A172 (cell line): ENCODE measurements at regions not wholly inside any gene's neighbourhood (a gene's known extent, or its start where the extent isn't known, plus 50 kb on each side); places are given as distances from the start of the nearest gene placed in this dataset.

Source experiments
- DNase-seq: peaks from one replicate; pipeline ENCODE4 v3.0.0-alpha.2; 2015; ENCODE audit warnings: low spot score

DNA sequence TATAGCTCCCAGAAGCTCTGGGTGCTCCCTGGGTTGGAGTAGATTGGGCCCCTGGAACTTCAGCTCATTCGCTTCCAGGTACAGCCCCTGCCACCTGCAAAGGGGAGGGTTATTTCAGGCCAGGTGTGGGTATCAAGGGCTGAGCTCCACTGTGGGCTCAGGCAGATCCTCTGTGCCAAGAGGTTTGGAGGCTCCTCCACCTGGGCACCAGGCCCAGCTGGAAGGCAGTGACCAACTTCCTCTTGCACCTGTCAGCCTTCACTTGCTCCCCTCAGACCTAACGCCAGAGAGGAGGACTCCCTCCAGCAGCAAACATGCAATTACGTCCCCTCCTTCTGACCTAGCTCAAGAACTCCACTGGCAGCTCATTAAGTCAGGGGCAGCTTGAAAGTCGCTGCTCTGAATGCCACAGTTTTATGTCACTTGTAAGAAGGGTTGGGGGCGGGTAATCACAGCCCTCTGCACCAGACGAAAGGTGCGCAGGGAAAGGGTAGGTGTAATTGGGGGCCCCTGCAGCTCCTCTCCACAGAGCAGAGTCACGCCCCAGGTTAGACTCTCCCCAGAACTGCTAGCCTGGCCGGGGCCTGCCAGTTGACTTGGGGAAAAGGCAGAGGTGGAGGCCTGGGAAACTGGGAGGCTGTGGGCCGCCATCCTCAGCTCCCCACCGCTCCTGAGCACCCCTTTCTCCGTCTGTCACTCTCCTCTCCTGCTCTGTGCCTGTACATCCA, 125.0 kb upstream of the TMPRSS2 start:
- DNase-seq, result no peak

DNA sequence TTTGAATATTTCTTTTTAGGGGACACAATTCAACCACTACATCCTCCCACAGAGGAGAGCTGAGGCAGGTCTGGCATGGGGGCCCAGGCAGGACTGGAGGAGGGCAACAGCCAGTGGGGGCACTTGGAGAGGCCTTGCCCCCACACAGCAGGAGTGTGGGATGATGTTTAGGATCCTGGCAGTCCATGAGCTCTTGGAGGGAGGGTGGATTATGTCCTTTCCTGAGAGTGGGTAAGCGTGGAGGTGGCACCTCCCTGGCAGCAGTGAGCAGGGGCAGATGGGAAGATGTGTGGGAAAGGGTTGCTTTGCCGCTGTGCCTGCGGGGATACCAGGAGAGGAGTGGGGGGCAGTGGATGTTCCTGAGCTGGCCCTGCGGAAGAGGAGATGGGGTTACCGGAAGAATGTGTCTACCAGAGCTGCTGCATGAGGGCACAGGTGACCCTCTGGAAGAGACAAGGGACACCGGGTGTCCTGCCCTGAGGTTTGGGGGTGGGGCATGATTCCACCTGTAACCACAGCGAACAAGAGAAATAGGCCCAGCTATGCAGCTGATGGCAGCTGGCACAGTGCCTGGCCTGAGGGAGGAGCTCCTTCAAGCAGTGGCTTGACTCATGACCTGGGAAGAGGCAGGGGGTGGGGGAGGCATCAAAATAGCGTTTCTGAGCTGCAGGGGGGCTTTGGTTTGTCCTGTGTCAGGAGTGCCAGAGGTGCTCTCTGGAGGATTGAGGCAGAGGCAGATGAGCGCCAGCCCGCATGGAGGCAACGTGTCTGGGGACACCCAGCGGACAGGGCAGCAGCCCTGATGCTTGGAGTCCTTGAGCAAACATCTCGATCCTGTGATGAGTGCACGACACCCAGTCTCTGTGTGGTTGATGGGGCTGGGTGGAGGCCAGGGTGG, 123.9 kb upstream of the TMPRSS2 start:
- DNase-seq, result peak; percentile 88

DNA sequence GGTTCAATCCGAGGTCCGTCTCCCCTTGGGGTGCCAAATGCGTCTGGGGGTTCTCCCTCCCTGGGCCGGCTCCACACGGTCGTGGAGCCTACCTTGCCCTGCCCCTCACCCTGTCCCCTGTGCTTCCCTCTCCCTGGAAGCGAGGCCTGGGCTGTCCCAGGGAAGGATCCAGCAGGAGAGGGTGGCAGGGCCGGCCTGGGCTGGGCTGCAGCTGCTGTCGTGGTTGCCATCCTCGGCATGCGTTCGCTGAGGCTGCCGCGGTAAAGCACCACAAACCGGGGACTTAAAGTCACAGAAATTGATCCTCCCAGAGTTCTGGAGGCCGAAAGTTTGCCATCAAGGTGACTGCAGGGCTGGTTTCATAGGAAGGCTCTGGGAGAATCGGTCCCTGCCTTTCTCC, 123.0 kb upstream of the TMPRSS2 start:
- no peak for DNase-seq

DNA sequence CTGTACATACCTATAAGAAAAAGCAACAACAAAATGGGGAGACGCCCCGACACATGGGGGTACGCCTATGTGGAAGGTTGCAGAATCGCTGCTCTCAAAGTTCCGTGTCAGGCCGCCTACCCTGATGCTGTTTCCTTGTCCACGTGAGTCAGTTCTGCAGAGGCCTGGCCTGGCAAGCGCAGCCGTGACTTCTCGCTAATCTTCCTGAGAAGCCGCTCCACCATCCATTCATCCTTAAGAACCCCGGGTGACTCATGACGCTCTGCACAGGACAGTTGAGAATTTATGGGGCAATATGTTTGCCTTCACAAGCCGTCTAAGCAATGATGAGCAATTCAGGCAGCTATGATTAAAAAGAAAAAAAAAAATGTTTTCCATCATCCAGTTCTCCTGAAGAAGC, 122.3 kb upstream of the TMPRSS2 start:
- peak; percentile 100 for DNase-seq

DNA sequence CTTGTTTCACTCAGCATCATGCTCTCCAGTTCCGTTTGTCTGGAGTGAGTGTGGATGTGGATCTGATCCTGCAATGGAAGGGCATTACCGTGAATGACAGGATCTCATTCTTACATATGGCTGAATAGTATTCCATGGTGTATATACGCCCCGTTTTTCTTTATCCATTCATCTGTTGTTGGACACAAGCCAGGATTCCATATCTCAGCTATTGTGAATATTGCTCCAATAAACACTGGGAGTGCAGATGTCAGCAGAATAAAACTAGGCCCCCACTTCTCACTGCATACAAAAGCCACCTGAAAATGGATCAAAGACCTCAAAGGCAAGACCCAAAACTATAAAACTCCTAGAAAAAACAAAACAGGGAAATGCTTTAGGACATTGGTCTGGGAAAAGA, 120.3 kb upstream of the TMPRSS2 start:
- DNase-seq, result no peak

DNA sequence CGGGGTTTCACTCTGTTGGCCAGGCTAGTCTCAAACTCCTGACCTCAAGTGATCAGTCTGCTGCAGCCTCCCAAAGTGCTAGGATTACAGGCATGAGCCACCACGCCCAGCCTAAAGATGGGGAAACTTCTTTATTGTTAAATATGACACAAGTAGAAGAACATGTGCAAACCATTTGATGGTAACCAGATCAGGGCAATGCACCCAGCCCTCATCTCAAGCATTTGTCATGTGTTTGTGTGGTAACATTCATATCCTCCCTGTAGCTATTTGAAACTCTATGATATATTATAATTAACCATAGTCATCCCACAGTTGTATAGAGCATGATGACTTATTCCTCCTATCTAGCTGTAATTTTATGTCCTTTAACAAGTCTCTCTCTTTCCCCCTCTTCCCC, 119.5 kb upstream of the TMPRSS2 start:
- no peak for DNase-seq

DNA sequence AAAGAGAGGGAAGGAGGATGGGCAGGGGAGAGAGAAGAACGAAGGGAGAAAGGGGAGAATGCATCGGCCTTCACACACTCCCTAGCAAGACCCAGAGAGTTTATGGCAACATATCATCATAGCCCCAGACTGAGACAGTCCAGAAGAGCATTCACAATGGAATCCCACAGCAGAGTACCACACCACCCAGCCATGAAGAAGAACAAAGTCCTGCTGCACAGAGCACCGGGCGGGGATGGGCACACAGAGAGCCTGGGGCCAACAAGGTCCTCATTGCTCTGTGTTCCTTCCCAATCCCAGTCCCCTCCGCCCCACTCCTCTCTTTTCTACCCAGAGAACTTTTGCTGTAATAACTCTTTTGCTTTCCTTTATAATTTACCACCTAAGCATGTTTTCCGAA, 118.1 kb upstream of the TMPRSS2 start:
- DNase-seq, result no peak

DNA sequence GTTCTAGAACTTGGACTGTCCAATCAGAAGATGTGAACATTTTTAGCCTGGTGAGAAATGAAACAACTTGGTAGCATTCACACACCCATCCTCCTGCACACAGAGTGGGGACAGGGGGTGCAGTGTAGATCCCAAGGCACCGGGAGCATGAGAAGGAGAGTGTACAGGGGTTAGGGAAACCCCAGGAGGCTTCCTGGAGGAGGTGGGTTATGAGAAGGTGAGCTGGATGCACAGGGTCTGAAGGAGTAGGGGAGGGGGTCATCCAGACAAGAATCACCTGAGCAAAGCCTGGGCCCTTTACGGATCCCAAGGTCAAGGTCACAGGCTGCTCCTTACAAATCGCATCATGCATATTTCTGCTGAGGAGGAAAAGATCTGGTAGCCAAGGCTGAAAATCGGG, 117.5 kb upstream of the TMPRSS2 start:
- no peak for DNase-seq

DNA sequence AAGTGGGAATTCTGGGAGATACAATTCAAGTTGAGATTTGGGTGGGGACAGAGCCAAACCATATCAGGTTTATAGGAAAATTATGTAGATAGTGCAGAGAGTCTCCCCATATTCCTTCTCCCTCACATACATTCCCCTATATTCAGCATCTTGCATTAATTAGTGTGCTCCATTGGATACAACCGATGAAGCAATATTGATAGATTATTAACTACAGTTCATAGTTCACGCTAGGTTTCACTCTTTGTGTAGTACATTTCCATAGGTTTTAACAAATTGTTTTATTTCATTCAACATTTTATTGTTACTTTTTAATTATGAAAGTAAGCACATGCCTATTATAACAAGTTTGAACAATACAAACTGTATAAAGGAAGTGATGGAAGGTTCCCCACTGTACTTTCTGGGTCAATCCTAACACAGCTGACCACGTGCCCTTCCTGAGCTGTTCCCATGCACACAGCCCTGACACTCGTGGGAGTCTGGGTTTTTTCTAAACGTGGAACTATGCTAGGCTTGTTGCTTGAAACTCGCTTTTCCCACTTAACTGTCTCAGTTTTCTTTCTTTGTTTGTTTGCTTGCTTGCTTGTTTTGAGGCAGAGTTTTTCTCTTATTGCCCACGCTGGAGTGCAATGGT, 116.8 kb upstream of the TMPRSS2 start:
- DNase-seq, result no peak

DNA sequence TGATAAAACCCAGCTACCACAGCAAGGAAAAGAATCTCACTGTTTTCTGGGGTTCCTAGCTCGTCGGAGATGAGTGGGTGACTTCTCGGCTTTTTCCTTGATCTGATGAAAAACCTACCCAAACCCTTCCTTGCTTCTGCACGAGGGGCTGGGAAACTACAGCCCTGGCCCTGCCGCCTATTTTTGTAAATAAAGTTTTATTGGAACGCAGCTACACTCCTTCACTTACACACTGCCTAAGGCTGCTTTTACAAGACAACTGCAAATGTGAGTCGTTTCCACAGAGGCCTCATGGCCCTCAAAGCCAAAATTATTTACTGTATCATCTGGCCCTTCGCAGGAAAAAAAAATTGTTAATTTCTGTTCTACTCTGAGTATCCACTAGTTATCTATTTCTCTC, 116.0 kb upstream of the TMPRSS2 start:
- DNase-seq, result no peak

DNA sequence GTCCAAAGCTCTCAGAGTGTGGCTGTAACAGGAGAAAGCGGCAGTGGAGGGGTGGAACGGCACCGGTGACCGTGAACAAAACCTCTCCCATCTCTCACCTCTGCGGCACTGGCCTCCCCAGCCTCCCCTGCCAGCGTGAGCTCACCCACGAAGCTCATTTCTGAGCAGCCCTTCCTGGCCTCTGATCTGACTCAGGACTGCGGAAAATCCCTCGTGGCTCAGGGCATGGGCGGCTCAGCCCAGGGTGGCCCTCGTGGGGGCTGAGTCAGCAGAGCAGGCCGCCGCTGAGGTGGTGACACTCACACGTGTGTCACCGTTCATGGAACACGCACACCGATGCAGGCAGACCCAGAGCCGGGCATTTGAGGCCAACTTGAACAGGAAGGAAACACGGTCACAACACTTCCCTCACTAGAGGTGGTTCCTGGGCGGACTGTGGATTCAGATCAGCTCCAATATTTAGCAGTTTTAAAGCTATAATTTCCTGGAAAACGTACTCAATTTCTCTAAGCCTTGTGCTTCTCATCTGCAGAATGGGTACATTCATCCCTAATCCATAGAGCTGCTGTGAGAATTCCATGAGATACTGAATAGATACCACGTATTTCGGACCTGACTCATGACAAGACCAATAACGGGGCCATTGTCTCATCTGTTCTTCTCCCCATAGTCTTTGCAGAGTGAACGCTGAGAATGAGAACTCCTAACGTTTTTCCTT, 115.0 kb upstream of the TMPRSS2 start:
- DNase-seq, result peak; percentile 67

DNA sequence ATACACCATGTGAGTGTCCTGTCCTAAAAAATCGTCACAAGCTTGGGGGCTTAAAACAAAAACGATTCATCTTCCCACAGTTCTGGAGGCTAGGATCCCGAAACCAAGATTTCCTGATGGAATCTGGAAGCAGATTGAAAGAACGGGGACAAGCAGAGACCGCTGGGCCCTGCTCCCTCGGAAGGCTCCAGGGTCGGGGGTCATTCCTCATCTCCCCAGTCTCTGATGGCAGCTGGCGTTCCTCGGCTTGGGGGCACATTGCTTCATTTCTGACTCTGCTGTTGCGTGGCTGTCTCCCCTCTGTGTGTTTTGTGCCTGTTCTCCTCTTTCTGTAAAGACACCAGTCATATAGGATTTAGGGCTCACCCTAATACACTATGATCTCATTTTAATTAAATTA, 114.2 kb upstream of the TMPRSS2 start:
- no peak for DNase-seq

DNA sequence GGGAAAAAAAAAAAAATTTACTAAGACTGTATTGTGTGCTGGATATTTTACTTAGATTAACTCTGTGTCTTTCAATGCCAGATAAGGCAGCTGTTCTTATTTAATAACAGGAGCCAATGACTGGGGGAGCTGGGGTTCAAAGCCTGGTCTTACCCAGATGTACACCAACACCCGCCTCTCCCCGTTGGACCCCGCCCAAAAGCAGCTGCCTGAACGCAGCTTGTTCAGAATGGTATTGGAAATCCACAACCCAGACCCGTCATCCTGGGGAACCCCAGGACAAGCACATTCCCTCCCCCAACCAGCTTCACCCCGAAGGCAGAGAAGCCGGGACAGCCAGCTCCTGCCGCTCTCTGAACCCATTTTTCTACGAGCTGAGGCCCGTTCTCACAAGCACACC, 113.6 kb upstream of the TMPRSS2 start:
- no peak for DNase-seq

DNA sequence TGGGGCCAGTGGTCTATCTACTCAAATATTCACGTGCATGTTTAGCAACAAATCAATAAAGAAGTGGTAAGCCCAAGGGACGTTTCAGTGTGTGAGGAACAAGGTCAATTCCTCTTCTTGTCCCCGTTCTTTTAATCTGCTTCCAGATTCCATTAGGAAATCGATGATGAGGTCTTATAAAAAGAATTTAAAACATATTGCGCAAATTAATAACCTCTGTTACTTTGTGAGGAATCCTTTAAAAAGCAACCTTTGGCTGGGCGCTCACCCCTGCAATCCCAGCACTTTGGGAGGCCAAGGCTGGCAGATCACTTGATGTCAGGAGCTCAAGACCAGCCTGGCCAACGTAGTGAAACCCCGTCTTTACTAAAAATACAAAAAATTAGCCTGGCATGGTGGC, 113.0 kb upstream of the TMPRSS2 start:
- DNase-seq, result no peak

DNA sequence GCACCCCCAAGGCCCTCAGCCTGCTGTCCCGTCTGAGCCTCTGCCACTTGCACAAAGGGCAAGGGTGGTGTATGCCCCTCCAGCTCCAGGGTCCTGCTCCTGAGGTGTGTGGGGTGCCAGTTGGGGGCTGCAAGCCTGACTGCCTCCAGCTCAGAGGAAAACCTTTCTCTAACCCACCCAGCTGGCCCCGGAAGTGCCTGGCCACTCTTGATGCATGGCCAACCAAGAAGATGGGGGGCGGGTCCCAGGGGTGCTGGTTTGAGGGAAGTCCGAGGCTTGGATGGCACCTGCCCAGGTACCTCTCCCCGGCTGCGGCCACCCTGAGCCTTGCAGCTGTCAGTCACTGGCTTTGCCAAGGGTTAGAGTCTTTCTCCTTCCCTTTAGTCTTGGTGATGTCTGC, 112.6 kb upstream of the TMPRSS2 start:
- DNase-seq, result no peak

DNA sequence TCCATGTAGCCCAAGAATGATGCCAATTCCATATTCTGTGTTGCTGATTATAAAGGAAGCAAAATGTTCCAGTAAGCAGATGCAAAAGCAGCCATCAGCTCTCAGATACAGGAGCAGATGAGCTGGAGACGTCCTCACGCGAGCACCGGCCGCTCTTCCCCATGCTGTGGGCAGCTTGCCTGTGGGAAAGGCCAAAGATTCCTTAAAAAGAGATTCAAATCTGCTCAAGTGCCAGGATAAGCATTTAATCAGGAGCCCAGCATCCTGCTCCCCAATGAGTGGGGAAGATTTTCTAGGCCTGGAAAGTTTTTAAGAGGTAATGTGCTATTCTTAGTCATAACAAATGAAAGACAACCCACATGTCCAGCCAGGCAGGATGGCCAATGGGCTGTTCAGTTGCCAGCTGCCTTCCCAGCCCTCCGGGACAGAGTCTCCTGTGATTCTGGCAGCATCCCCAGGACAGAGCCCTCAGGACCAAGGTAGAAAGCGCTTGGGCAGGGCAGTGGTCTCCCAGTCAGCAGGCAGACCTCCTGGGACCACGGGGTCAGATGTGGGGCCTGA, 108.2 kb upstream of the TMPRSS2 start:
- peak; percentile 92 for DNase-seq

DNA sequence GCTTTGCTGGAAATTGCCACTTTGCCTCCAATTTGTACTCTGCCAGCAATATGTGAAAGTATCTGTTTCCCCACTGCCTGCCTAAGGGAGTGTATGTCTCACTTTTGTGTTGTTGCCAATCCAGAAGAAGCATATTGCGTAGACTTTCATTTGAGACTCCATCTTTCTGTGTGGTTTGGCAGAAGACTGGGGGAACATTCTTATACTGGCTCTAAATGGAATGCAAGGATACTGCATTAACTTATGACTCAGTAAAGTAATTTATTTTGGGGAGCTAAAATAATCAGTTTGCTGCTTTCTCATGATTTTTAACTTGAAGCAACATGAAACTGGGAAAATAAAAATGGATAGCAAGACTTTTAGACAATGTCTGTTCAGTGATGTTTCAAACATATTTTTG, 107.7 kb upstream of the TMPRSS2 start:
- DNase-seq, result peak; percentile 95

DNA sequence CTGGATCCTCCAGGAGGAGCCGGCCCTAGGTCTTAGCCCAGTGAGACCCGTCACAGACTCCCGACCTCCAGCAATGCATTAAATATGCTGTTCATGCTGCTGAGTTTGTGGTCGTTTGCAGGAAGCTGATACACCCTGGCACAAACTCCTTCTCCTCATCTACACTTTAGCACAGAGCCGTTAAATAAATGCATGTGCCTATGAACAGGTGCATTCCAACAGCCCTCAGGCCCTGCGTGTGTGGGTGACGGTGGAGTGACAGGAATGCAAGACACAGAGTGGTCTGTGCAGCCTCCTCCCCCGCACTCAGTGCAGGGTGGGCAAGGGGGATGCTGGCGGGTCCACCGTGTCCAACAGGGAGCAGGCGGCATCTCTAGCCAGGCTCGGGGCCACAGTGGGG, 106.6 kb upstream of the TMPRSS2 start:
- DNase-seq, result no peak

DNA sequence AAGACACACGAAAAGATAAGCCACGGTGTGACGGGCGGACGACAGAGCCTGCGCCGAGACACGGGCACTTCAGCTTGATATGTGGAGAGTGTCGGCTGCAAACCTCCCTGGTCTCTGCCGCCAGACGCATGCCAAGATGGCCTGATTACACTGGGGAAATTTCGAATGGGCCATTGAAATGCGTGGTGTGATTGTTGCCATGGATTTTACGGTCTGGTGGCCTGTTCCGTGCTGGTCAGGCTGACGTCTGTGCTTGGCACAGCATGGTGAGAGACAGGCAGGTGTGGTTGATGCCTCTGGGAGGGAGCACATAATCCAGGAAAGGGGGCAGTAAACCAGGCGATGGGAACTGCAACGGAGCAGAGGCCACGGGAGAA, 105.6 kb upstream of the TMPRSS2 start:
- DNase-seq, result no peak

DNA sequence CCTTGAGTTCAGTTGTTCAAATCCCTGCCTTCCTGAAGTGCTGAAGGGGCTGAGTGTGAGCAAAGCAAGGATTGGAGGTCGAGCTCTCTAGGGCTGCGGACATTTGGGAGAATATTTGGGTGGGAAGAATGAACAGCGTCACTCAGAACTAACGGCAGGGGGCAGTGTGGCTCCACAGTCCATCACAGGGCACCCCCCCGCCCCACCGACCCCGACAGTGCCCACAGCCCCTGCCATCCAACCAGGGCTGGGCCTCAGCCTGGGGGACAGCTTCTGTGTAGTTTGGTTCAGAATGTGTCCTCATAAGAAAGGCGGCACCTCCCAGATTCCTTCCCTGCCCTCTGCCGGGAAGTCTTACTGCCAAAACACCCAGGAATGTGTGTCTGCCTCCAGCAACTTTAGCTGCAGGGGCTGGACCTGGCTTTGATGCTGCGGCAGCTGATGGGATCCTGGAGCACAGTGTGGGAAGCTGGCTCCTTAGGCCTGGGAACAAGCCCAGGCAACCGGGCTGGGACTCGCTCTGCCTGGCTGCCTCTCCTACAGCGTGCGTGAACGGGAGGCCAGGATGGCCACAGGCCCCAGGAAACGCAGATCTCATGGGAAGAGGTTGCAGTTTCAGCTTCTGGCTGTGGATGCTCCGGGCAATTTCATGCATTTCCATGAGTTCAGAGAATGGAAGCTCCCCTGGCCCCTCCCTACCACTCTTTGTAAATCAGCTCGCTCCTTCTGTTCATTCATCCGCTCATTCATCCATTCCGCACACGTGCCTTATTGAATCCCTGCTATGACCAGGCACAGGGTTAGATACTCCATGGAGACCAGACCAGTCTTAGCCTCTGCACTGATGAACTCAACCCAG, 104.9 kb upstream of the TMPRSS2 start:
- DNase-seq, result peak; percentile 89
